GM21447 (cell line): ENCODE measurements at regions not wholly inside any gene's neighbourhood (a gene's known extent, or its start where the extent isn't known, plus 50 kb on each side); places are given as distances from the start of the nearest gene placed in this dataset.
"Not testable (repeated sequence)": the region's sequence is repeated elsewhere in the genome, so short reads cannot be mapped to it uniquely, and the experiment has no call there.

Source experiments
- ATAC-seq: cut with Tn5 transposase; IDR thresholded peaks from one replicate; pipeline ENCODE4 v1.9.1; 2021; ENCODE audit not compliant: unreplicated experiment

GRCh38 chr3:10623578-10624275 lies 118.3 kb upstream of the ATP2B2 start:
- ATAC-seq = no peak

DNA sequence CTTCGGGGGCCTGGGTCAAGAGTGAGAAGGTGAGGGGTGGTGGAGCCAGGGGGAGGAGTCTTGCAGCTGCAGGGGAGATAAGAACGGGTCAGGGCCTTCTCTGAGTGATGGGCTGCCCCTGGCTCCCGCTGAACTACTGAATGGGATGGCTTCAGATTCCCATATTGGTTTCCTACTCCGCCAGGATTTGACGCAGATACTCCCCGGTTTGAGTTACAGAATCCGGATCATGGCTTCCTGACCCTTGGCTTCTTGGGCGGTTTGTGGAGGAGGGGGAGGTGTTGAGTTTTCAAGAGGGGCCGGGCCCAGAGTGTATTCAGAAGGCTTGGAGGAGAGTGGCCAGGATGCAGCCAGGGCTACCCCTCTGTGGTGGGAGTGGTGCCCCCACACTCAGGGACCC lies 119.9 kb upstream of the ATP2B2 start:
- no peak for ATAC-seq

DNA sequence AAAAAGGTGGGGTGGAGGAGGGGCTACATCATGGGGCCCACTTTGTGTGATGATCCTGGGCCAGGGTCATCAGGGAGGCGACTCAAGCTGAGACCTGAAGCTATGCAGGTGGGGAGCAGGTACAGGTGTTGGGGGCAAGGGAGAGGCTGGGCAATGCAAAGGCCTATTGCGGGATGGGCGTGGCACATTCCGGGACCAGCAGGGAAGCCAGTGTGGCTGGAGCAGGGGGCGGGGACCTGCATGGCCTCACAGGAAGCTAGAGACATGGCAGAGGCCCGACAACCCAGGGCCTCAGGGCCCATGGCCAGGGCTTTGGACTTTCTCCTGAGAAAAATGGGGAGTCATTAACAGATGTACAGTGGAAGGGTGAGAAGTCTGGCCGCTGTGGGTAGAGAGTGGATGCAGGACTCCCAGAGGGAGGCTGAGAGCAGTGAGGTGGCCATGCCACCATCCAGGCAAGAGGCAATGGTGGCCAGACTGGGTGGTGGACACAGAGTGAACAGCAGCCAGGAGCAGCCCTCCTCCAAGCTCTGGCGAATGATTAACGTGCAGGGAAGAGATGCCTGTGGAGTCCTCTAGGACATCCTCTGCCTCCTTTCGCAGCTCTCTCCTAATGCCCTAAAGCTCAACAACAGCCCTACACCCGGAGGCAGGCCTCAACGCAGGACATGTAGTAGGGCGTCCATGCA lies 122.6 kb upstream of the ATP2B2 start:
- no peak for ATAC-seq

GRCh38 chr3:10628891-10629670 lies 123.7 kb upstream of the ATP2B2 start:
- ATAC-seq = no peak

DNA sequence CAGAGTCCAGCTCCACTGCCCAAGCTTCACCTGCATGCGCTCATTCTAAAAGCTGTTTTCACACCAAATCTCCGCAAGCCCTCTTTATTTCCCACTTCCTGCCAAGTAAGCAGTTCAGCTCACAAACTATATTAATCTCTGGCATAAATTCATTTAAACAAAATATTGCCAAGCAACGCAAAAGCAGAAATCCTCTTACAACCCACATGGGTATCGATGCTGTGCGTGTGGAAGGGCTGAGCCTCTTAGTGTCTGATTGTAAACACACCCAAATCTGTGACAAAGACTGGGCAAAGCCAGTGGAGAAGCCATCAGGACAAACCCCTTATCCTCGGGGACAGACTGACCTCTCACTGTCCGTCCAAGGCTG lies 124.3 kb upstream of the ATP2B2 start:
- ATAC-seq = no peak

GRCh38 chr3:10631224-10631623 lies 125.8 kb upstream of the ATP2B2 start:
- ATAC-seq = no peak

GRCh38 chr3:10632125-10632524 lies 126.7 kb upstream of the ATP2B2 start:
- ATAC-seq = no peak

DNA sequence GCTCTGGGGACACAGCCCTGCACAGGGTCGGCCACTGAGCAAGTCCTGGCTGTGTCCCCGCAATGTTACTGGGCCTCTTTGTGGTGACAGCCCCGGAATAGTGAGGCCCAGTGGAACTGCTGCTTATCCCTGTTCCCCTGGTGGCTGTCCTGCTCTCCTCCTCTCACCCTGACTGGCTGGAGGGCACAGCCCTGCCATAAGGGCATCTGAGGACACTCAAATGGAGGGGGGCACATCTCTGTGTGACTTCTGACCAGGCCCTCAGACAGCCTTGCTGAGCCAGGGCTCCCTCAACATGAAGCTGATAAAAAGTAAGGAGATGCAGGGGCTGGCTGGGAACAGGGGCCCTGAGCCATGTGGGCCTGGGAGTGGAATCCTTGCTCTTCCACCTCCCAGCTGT lies 127.4 kb upstream of the ATP2B2 start:
- ATAC-seq = no peak

GRCh38 chr3:10635446-10636076 lies 130.2 kb upstream of the ATP2B2 start:
- no peak for ATAC-seq

DNA sequence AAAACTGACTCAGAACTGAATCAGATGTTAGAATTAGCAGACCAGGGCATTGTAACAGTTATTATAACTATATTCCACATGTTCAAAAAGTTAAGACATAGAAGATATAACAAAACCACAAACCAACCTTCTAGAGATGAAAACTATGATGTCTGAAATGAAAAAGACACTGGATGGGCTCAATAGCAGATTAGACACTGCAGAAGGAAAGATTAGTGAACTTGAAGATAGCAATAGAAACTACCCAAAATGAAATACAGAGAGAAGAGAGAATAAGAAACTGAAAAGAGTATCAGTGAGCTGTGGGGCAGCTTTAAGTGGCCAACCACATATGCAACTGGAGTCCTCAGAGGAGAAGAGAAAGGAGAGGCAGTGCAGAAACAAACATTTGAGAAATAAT lies 132.0 kb upstream of the ATP2B2 start:
- ATAC-seq = no peak

DNA sequence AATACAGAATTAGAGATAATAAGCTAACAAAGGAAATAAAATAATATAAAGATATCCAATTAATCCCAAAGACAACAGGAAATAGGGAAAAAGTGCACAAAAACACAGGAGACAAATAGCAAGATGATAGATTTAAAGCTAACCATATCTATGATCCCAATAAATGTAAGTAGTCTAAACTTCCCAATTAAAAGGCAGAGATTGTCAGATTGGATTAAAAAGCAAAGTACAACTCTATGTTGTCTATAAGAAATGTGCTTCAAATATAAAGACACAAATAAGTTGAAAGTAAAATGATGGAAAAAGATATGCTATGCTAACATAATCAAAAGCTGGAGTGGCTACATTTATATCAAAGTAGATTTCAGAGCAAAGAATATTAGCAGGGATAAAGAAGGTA lies 133.1 kb upstream of the ATP2B2 start:
- no peak for ATAC-seq

- no peak for ATAC-seq
Observed at GRCh38 chr3:10641760-10642159, 136.4 kb upstream of the ATP2B2 start.

GRCh38 chr3:10644189-10644588 lies 138.8 kb upstream of the ATP2B2 start:
- ATAC-seq = no peak

- ATAC-seq = no peak
Observed at GRCh38 chr3:10645800-10646199, 140.4 kb upstream of the ATP2B2 start.

- ATAC-seq = no peak
Observed at GRCh38 chr3:10646531-10647335, 141.3 kb upstream of the ATP2B2 start.

DNA sequence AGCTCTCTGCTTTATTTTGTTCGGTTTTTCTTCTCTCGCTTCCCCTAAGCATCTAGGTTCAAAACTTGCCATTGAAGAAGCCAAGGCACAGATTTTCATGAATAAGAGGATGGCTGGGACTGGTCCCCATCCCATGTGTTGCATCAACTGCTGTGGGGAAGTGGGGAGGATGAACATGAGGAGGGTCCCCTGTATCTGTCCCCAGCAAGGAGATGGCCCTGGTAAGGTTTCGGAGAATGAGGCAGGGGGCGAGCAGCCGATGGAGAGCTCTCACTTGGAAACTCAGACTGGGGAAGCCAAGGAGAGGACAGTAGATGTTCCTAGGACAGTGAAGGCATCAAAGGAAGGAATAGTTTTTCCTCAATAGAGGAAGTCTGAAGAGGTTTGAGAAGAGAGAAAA lies 142.0 kb upstream of the ATP2B2 start:
- ATAC-seq = no peak

DNA sequence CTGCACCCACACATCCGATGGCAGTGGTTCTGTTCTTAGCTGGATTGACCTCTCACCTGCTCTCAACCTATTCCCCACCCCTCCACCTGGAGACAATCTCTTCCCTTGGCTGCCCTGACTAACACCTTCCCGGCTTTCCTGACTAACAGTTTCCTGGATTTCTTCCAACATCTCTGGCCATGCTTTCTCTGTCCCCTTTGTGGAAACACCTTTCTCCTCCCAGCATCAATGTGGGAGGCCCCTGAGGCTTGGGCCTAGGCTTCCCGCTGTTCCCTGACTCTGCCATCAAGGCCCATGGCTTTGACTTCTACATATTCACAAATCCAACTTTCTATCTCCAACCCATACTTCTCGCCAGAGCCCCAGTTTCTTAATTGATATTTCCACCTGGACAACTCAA lies 142.8 kb upstream of the ATP2B2 start:
- ATAC-seq = no peak

DNA sequence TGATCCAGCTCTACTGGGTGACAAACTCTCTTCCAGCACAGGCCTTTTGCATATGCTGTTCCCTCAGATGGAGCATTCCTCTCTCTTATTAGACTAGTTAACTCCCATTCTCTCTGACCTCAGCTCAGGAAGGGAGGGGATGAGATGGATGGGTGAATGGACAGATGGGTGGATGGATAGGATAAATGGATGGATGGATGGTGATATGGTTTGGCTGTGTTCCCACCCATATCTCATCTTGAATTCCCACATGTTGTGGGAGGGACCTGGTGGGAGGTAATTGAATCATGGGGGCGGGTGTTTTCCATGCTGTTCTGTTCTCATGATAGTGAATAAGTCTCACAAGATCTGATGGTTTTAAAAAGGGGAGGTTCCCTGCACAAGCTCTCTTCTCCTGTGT lies 144.1 kb upstream of the ATP2B2 start:
- not testable (repeated sequence) for ATAC-seq

GRCh38 chr3:10651506-10651905 lies 146.1 kb upstream of the ATP2B2 start:
- ATAC-seq = no peak

GRCh38 chr3:10653241-10653640 lies 147.9 kb upstream of the ATP2B2 start:
- no peak for ATAC-seq
